Smooth muscle cell (in vitro differentiated cells): ENCODE measurements at regions not wholly inside any gene's neighbourhood (a gene's known extent, or its start where the extent isn't known, plus 50 kb on each side); places are given as distances from the start of the nearest gene placed in this dataset.

Experiments
- DNase-seq: peaks from one replicate; lab custom pipeline; 2025; ENCODE audit not compliant: unreplicated experiment; lab: John Stamatoyannopoulos, UW
- H2AFZ ChIP-seq: fragments of 200-600 bp; sonication (generic); 2 replicates; pipeline ENCODE4 v1.6.0; 2016; ENCODE audit warnings: antibody characterized with exemption, low read depth, mild to moderate bottlenecking
- H3F3A ChIP-seq: fragments of 200-600 bp; sonication (generic); 2 replicates; pipeline ENCODE4 v1.6.0; 2017; ENCODE audit warnings: antibody characterized with exemption, low read depth
- H3K27ac ChIP-seq: fragments of 200-600 bp; sonication (generic); 2 replicates; pipeline ENCODE4 v1.5.1; 2016; ENCODE audit warnings: low read depth, mild to moderate bottlenecking
- H3K27me3 ChIP-seq: fragments of 200-600 bp; sonication (generic); 2 replicates; pipeline ENCODE4 v1.6.1; 2016; ENCODE audit warnings: low read depth, mild to moderate bottlenecking
- H3K36me3 ChIP-seq: fragments of 200-600 bp; sonication (generic); 2 replicates; pipeline ENCODE4 v1.5.1; 2016; ENCODE audit warnings: low read depth
- H3K4me1 ChIP-seq: fragments of 200-600 bp; sonication (generic); 2 replicates; pipeline ENCODE4 v1.5.1; 2016; ENCODE audit warnings: low read depth
- H3K4me2 ChIP-seq: fragments of 200-600 bp; sonication (generic); 2 replicates; pipeline ENCODE4 v1.6.0; 2016; ENCODE audit warnings: mild to moderate bottlenecking
- H3K4me3 ChIP-seq: fragments of 200-600 bp; sonication (generic); 2 replicates; pipeline ENCODE4 v1.5.1; 2016; ENCODE audit warnings: mild to moderate bottlenecking
- H3K79me2 ChIP-seq: fragments of 200-600 bp; sonication (generic); 2 replicates; pipeline ENCODE4 v1.6.0; 2016; ENCODE audit warnings: low read depth, mild to moderate bottlenecking
- H3K9ac ChIP-seq: fragments of 200-600 bp; sonication (generic); 2 replicates; pipeline ENCODE4 v1.6.0; 2016; ENCODE audit warnings: low read depth
- H3K9me3 ChIP-seq: fragments of 200-600 bp; sonication (generic); replicated peaks from 2 replicates; pipeline ENCODE4 v1.5.1; 2016; ENCODE audit warnings: low read depth
- H4K20me1 ChIP-seq: fragments of 200-600 bp; sonication (generic); 2 replicates; pipeline ENCODE4 v1.6.0; 2016; ENCODE audit warnings: low read depth
- CTCF ChIP-seq: fragments of 200-600 bp; sonication (generic); IDR thresholded peaks from 2 replicates; pipeline ENCODE4 v1.5.1; 2017; ENCODE audit warnings: borderline replicate concordance, mild to moderate bottlenecking, antibody characterized with exemption; ENCODE audit not compliant: insufficient read depth, poor library complexity, severe bottlenecking
- WGBS: methylation state at CpG from one replicate; pipeline ENCODE4 v1.1.7; 2016; ENCODE audit warnings: low lambda C conversion rate; 5-methylcytosine and 5-hydroxymethylcytosine counted together

GRCh38 chr14:104385111-104385510, 194.5 kb upstream of the C14orf180 start:
- DNase-seq = no peak
- TF ChIP-seq CTCF = no peak
- no peak overlapping the region for H3K9ac ChIP-seq

GRCh38 chr14:104385531-104386101, 193.9 kb upstream of the C14orf180 start:
- no peak overlapping the region for H2AFZ ChIP-seq
- no peak overlapping the region for H3K27ac ChIP-seq
- no peak for TF ChIP-seq CTCF
- no peak for DNase-seq
- no peaks in the 10 kb centered on the region for H3K9me3 ChIP-seq
- no peak overlapping the region for H3K4me3 ChIP-seq
- no peaks in the 10 kb centered on the region for H3K36me3 ChIP-seq
- peaks cover 13% of the 10 kb centered on the region for H3K4me1 ChIP-seq
- no peak overlapping the region for H3K4me2 ChIP-seq
- H3K27me3 ChIP-seq = no peaks in the 10 kb centered on the region
- H3F3A ChIP-seq = no peaks in the 10 kb centered on the region
- no peaks in the 10 kb centered on the region for H3K79me2 ChIP-seq
- WGBS = 91% methylated on average over 20 of the region's 20 CpGs
- H3K9ac ChIP-seq = no peak overlapping the region
- H4K20me1 ChIP-seq = no peaks in the 10 kb centered on the region

More at GRCh38 chr14:104385111-104385510, 194.5 kb upstream of the C14orf180 start:
- no peak overlapping the region for H3K4me2 ChIP-seq
- H3K79me2 ChIP-seq = no peaks in the 10 kb centered on the region
- no peaks in the 10 kb centered on the region for H3F3A ChIP-seq
- 89% methylated on average over 15 of the region's 15 CpGs for WGBS
- no peaks in the 10 kb centered on the region for H4K20me1 ChIP-seq
- no peak overlapping the region for H3K27ac ChIP-seq
- no peak overlapping the region for H2AFZ ChIP-seq
- H3K9me3 ChIP-seq = no peaks in the 10 kb centered on the region
- no peaks in the 10 kb centered on the region for H3K27me3 ChIP-seq
- no peaks in the 10 kb centered on the region for H3K36me3 ChIP-seq
- peaks cover 13% of the 10 kb centered on the region for H3K4me1 ChIP-seq
- H3K4me3 ChIP-seq = no peak overlapping the region

- no peak for TF ChIP-seq CTCF
- Histone ChIP-seq H3K9ac (no peak overlapping the region), H3K36me3 (no peaks in the 10 kb centered on the region), H3K9me3 (no peaks in the 10 kb centered on the region), H3K27ac (no peak overlapping the region), H2AFZ (no peak overlapping the region), H3K4me2 (no peak overlapping the region), H3F3A (no peaks in the 10 kb centered on the region), H3K4me3 (no peak overlapping the region), H3K4me1 (peaks cover 13% of the 10 kb centered on the region), H4K20me1 (no peaks in the 10 kb centered on the region), H3K79me2 (no peaks in the 10 kb centered on the region), H3K27me3 (no peaks in the 10 kb centered on the region)
- DNase-seq = no peak
- WGBS = 94% methylated on average over 26 of the region's 26 CpGs
These were observed 193.3 kb upstream of the C14orf180 start for GRCh38 chr14:104386151-104386841.
